Endodermal cell (in vitro differentiated cells): ENCODE measurements at regions not wholly inside any gene's neighbourhood (a gene's known extent, or its start where the extent isn't known, plus 50 kb on each side); places are given as distances from the start of the nearest gene placed in this dataset.
A peak's percentile ranks its signal among the peaks of the same experiment; 100 is the strongest.

Experiments
- DNase-seq: peaks from one replicate; pipeline ENCODE4 v3.0.0-alpha.2; 2017
- H3K27ac ChIP-seq: 2 replicates; pipeline ENCODE4 v1.5.1; 2013; ENCODE audit warnings: mild to moderate bottlenecking, low read depth, low read length, moderate library complexity
- H3K27me3 ChIP-seq: 2 replicates; pipeline ENCODE4 v1.6.1; 2013; ENCODE audit warnings: mild to moderate bottlenecking, low read length, moderate library complexity; ENCODE audit not compliant: insufficient read depth, control insufficient read depth, poor library complexity, severe bottlenecking
- H3K36me3 ChIP-seq: 2 replicates; pipeline ENCODE4 v1.7.0; 2013; ENCODE audit warnings: mild to moderate bottlenecking, low read length, moderate library complexity; ENCODE audit not compliant: control insufficient read depth, insufficient read depth
- H3K4me1 ChIP-seq: one replicate; pipeline ENCODE4 v1.7.0; 2013; ENCODE audit warnings: low read length; ENCODE audit not compliant: control insufficient read depth, insufficient read depth
- H3K4me3 ChIP-seq: 2 replicates; pipeline ENCODE4 v1.5.1; 2013; ENCODE audit warnings: mild to moderate bottlenecking, low read length, moderate library complexity
- H3K9ac ChIP-seq: 2 replicates; pipeline ENCODE4 v1.6.1; 2013; ENCODE audit warnings: mild to moderate bottlenecking, low read length, moderate library complexity; ENCODE audit not compliant: poor library complexity, severe bottlenecking; ENCODE audit errors: extremely low read depth
- H3K9me3 ChIP-seq: 2 replicates; pipeline ENCODE4 v1.6.1; 2013; ENCODE audit warnings: mild to moderate bottlenecking, low read length, moderate library complexity; ENCODE audit not compliant: control insufficient read depth
- H3K27ac Mint-ChIP-seq: 2 replicates; pipeline ENCODE4 v1.8.0; 2020; ENCODE audit warnings: mixed read lengths
- H3K27me3 Mint-ChIP-seq: 2 replicates; pipeline ENCODE4 v1.8.0; 2021; ENCODE audit warnings: mild to moderate bottlenecking, mixed read lengths; ENCODE audit not compliant: insufficient read depth
- H3K36me3 Mint-ChIP-seq: 2 replicates; pipeline ENCODE4 v1.8.0; 2020; ENCODE audit warnings: low read depth, mixed read lengths
- H3K4me1 Mint-ChIP-seq: 2 replicates; pipeline ENCODE4 v1.8.0; 2020; ENCODE audit warnings: mixed read lengths
- H3K4me3 Mint-ChIP-seq: 2 replicates; pipeline ENCODE4 v1.8.0; 2020; ENCODE audit warnings: mild to moderate bottlenecking, moderate library complexity, mixed read lengths
- H3K9me3 Mint-ChIP-seq: 2 replicates; pipeline ENCODE4 v1.8.0; 2020; ENCODE audit warnings: mild to moderate bottlenecking, mixed read lengths
- CTCF ChIP-seq: fragments of 200-600 bp; sonication (generic); conservative IDR thresholded peaks from 2 replicates; pipeline ENCODE4 v1.5.0; 2021; ENCODE audit warnings: antibody characterized with exemption, mild to moderate bottlenecking
- WGBS, 2 experiments: methylation state at CpG; one replicate each; pipeline versions ENCODE4 v1.1.5 to v1.1.7; 2013; ENCODE audit warnings: missing lambda C conversion rate in 2 of 2, mixed read lengths in 1 of 2; ENCODE audit not compliant: insufficient coverage in 1 of 2, insufficient read length in 1 of 2; 5-methylcytosine and 5-hydroxymethylcytosine counted together

- H3K4me3 Mint-ChIP-seq, result no peak overlapping the region
- no peaks in the 10 kb centered on the region for H3K27me3 ChIP-seq
These were observed 322.0 kb downstream of the AACS start for GRCh38 chr12:125387206-125387605.

GRCh38 chr12:125389061-125389697 is 323.9 kb downstream of the AACS start:
- no peaks in the 10 kb centered on the region for H3K36me3 ChIP-seq
- H3K27ac ChIP-seq, result no peak overlapping the region
- no peaks in the 10 kb centered on the region for H3K9me3 ChIP-seq
- TF ChIP-seq CTCF, result no peak
- H3K9me3 Mint-ChIP-seq, result no peaks in the 10 kb centered on the region
- DNase-seq, result peak; percentile 3
- no peak overlapping the region for H3K4me3 Mint-ChIP-seq
- H3K27me3 Mint-ChIP-seq, result no peaks in the 10 kb centered on the region
- no peaks in the 10 kb centered on the region for H3K4me1 ChIP-seq
- no peaks in the 10 kb centered on the region for H3K36me3 Mint-ChIP-seq
- H3K27me3 ChIP-seq, result no peaks in the 10 kb centered on the region
- no peaks in the 10 kb centered on the region for H3K4me1 Mint-ChIP-seq
- no peak overlapping the region for H3K4me3 ChIP-seq
- no peak overlapping the region for H3K9ac ChIP-seq
- no peak overlapping the region for H3K27ac Mint-ChIP-seq

More at GRCh38 chr12:125387206-125387605, 322.0 kb downstream of the AACS start:
- no peak overlapping the region for H3K27ac Mint-ChIP-seq
- H3K4me1 Mint-ChIP-seq, result no peaks in the 10 kb centered on the region
- Histone ChIP-seq H3K9ac (no peak overlapping the region), H3K4me3 (no peak overlapping the region), H3K27ac (no peak overlapping the region), H3K4me1 (no peaks in the 10 kb centered on the region), H3K36me3 (no peaks in the 10 kb centered on the region), H3K9me3 (no peaks in the 10 kb centered on the region)
- TF ChIP-seq CTCF, result no peak
- no peaks in the 10 kb centered on the region for H3K27me3 Mint-ChIP-seq
- H3K9me3 Mint-ChIP-seq, result no peaks in the 10 kb centered on the region
- peak; percentile 18 for DNase-seq
- no peaks in the 10 kb centered on the region for H3K36me3 Mint-ChIP-seq

- Histone ChIP-seq H3K9ac (no peak overlapping the region), H3K4me1 (no peaks in the 10 kb centered on the region), H3K9me3 (peaks cover 3% of the 10 kb centered on the region), H3K27me3 (no peaks in the 10 kb centered on the region), H3K4me3 (no peak overlapping the region), H3K36me3 (no peaks in the 10 kb centered on the region), H3K27ac (no peak overlapping the region)
- Mint-ChIP-seq H3K36me3 (peaks cover 3% of the 10 kb centered on the region), H3K4me3 (no peak overlapping the region), H3K27me3 (no peaks in the 10 kb centered on the region), H3K27ac (no peak overlapping the region), H3K4me1 (no peaks in the 10 kb centered on the region), H3K9me3 (peaks cover 7% of the 10 kb centered on the region)
- no peak for TF ChIP-seq CTCF
- WGBS, 2 experiments, result 46 to 63% methylated on average over 4 to 7 of the region's 7 CpGs
- DNase-seq, result no peak
These were observed 328.3 kb downstream of the AACS start for GRCh38 chr12:125393569-125393968.
